ENCODE measurements at regions not wholly inside any gene's neighbourhood (a gene's known extent, or its start where the extent isn't known, plus 50 kb on each side); places are given as distances from the start of the nearest gene placed in this dataset.
"Not testable (repeated sequence)": the region's sequence is repeated elsewhere in the genome, so short reads cannot be mapped to it uniquely, and the experiment has no call there.

GRCh38 chr6:27616328-27617045, 143.6 kb upstream of the ZNF184 start:
- Mint-ChIP-seq H3K4me1 (peaks cover 13% of the 10 kb centered on the region), H3K9me3 (no peaks in the 10 kb centered on the region), H3K4me3 (peak overlapping the region; percentile 77), H3K36me3 (ENCODE audit: low read depth) (peaks cover 3% of the 10 kb centered on the region), H3K27me3 (peaks cover 63% of the 10 kb centered on the region), H3K27ac (no peak overlapping the region)
- DNase-seq = no peak
- ATAC-seq = no peak

GRCh38 chr6:27611451-27611850, 138.5 kb upstream of the ZNF184 start:
- H3K9me3 Mint-ChIP-seq = no peaks in the 10 kb centered on the region

GRCh38 chr6:27608916-27609883, 136.3 kb upstream of the ZNF184 start:
- H3K27me3 Mint-ChIP-seq = peaks cover 59% of the 10 kb centered on the region
- H3K9me3 Mint-ChIP-seq = peaks cover 4% of the 10 kb centered on the region
- H3K4me1 Mint-ChIP-seq = peaks cover 14% of the 10 kb centered on the region
- ATAC-seq (no peak), DNase-seq (no peak)
- H3K27ac Mint-ChIP-seq = no peak overlapping the region
- H3K36me3 Mint-ChIP-seq (ENCODE audit: low read depth) = peaks cover 4% of the 10 kb centered on the region
- no peak overlapping the region for H3K4me3 Mint-ChIP-seq

More at GRCh38 chr6:27611451-27611850, 138.5 kb upstream of the ZNF184 start:
- Mint-ChIP-seq H3K4me1 (no peaks in the 10 kb centered on the region), H3K36me3 (ENCODE audit: low read depth) (no peaks in the 10 kb centered on the region), H3K27me3 (peaks cover 45% of the 10 kb centered on the region), H3K4me3 (no peak overlapping the region), H3K27ac (no peak overlapping the region)
- DNase-seq (no peak), ATAC-seq (no peak)

- ATAC-seq (peak; percentile 77), DNase-seq (peak; percentile 46)
- Mint-ChIP-seq H3K36me3 (ENCODE audit: low read depth) (peaks cover 9% of the 10 kb centered on the region), H3K4me3 (peak overlapping the region; percentile 74), H3K9me3 (peaks cover 20% of the 10 kb centered on the region), H3K27me3 (peaks cover 59% of the 10 kb centered on the region), H3K4me1 (peaks cover 21% of the 10 kb centered on the region), H3K27ac (peak overlapping the region; percentile 94)
These were observed 132.8 kb upstream of the ZNF184 start for GRCh38 chr6:27605401-27606342.

GRCh38 chr6:27604986-27605385, 132.1 kb upstream of the ZNF184 start:
- no peak for DNase-seq
- Mint-ChIP-seq H3K27me3 (peaks cover 57% of the 10 kb centered on the region), H3K9me3 (peaks cover 20% of the 10 kb centered on the region), H3K36me3 (ENCODE audit: low read depth) (peaks cover 9% of the 10 kb centered on the region), H3K27ac (peak overlapping the region; percentile 94), H3K4me1 (peaks cover 21% of the 10 kb centered on the region), H3K4me3 (peak overlapping the region; percentile 74)
- ATAC-seq = no peak

GRCh38 chr6:27601668-27602254, 128.9 kb upstream of the ZNF184 start:
- Mint-ChIP-seq H3K4me3 (peak overlapping the region; percentile 41), H3K9me3 (peaks cover 20% of the 10 kb centered on the region), H3K36me3 (ENCODE audit: low read depth) (peaks cover 9% of the 10 kb centered on the region), H3K27ac (no peak overlapping the region), H3K27me3 (peaks cover 63% of the 10 kb centered on the region), H3K4me1 (peaks cover 21% of the 10 kb centered on the region)
- no peak for DNase-seq
- ATAC-seq = no peak

- DNase-seq = no peak
- ATAC-seq = no peak
- Mint-ChIP-seq H3K27ac (no peak overlapping the region), H3K9me3 (peaks cover 19% of the 10 kb centered on the region), H3K27me3 (peaks cover 63% of the 10 kb centered on the region), H3K36me3 (ENCODE audit: low read depth) (peaks cover 5% of the 10 kb centered on the region), H3K4me3 (no peak overlapping the region), H3K4me1 (peaks cover 10% of the 10 kb centered on the region)
These were observed 127.1 kb upstream of the ZNF184 start for GRCh38 chr6:27599859-27600532.

GRCh38 chr6:27597031-27597567, 124.2 kb upstream of the ZNF184 start:
- not testable (repeated sequence) for H3K36me3 Mint-ChIP-seq (ENCODE audit: low read depth); ATAC-seq; H3K27ac Mint-ChIP-seq; H3K4me3 Mint-ChIP-seq; DNase-seq; H3K4me1 Mint-ChIP-seq
- peaks cover 49% of the 10 kb centered on the region for H3K27me3 Mint-ChIP-seq
- peaks cover 14% of the 10 kb centered on the region for H3K9me3 Mint-ChIP-seq

- H3K27ac Mint-ChIP-seq = no peak overlapping the region
- peaks cover 40% of the 10 kb centered on the region for H3K27me3 Mint-ChIP-seq
- no peaks in the 10 kb centered on the region for H3K36me3 Mint-ChIP-seq (ENCODE audit: low read depth)
- DNase-seq (no peak), ATAC-seq (no peak)
- H3K9me3 Mint-ChIP-seq = peaks cover 4% of the 10 kb centered on the region
- no peaks in the 10 kb centered on the region for H3K4me1 Mint-ChIP-seq
- no peak overlapping the region for H3K4me3 Mint-ChIP-seq
These were observed 121.0 kb upstream of the ZNF184 start for GRCh38 chr6:27593861-27594260.

- peaks cover 4% of the 10 kb centered on the region for H3K9me3 Mint-ChIP-seq
- DNase-seq (no peak), ATAC-seq (no peak)
- no peaks in the 10 kb centered on the region for H3K36me3 Mint-ChIP-seq (ENCODE audit: low read depth)
- H3K4me1 Mint-ChIP-seq = no peaks in the 10 kb centered on the region
- H3K4me3 Mint-ChIP-seq = no peak overlapping the region
- no peak overlapping the region for H3K27ac Mint-ChIP-seq
- peaks cover 38% of the 10 kb centered on the region for H3K27me3 Mint-ChIP-seq
These were observed 120.4 kb upstream of the ZNF184 start for GRCh38 chr6:27593200-27593818.

- peaks cover 35% of the 10 kb centered on the region for H3K27me3 Mint-ChIP-seq
- peaks cover 4% of the 10 kb centered on the region for H3K9me3 Mint-ChIP-seq
- H3K4me1 Mint-ChIP-seq = no peaks in the 10 kb centered on the region
- H3K4me3 Mint-ChIP-seq = no peak overlapping the region
- H3K27ac Mint-ChIP-seq = no peak overlapping the region
- DNase-seq (peak; percentile 58), ATAC-seq (peak; percentile 100)
- no peaks in the 10 kb centered on the region for H3K36me3 Mint-ChIP-seq (ENCODE audit: low read depth)
These were observed 119.7 kb upstream of the ZNF184 start for GRCh38 chr6:27592481-27593199.

GRCh38 chr6:27591699-27592480, 119.0 kb upstream of the ZNF184 start:
- peak; percentile 29 for DNase-seq

More at GRCh38 chr6:27591699-27592480, 119.0 kb upstream of the ZNF184 start:
- H3K9me3 Mint-ChIP-seq = peaks cover 4% of the 10 kb centered on the region
- no peaks in the 10 kb centered on the region for H3K4me1 Mint-ChIP-seq
- no peaks in the 10 kb centered on the region for H3K36me3 Mint-ChIP-seq (ENCODE audit: low read depth)
- H3K27me3 Mint-ChIP-seq = peaks cover 34% of the 10 kb centered on the region
- ATAC-seq = no peak
- no peak overlapping the region for H3K4me3 Mint-ChIP-seq
- no peak overlapping the region for H3K27ac Mint-ChIP-seq
